A673 (cell line): ENCODE measurements at regions not wholly inside any gene's neighbourhood (a gene's known extent, or its start where the extent isn't known, plus 50 kb on each side); places are given as distances from the start of the nearest gene placed in this dataset.

Source experiments
- BruUV-seq: library from RNA; stranded (reverse); fragments of 400-500 nt; replicated peaks from 2 replicates; lab custom pipeline; 2021; lab: Mats Ljungman, UMichigan
- CTCF ChIA-PET: fragments of 300-600 bp; sonication (Branson Sonifier 250); formaldehyde crosslinking; loops from one replicate; lab custom pipeline; 2022; ENCODE audit warnings: antibody characterized with exemption; lab: Charles Lee
- POLR2A ChIA-PET: fragments of 300-600 bp; sonication (Branson Sonifier 250); formaldehyde crosslinking; loops from one replicate; lab custom pipeline; 2022; ENCODE audit warnings: antibody characterized with exemption; ENCODE audit not compliant: low non-redundant PET; lab: Charles Lee
- DNase-seq: peaks from one replicate; pipeline ENCODE4 v3.0.0-alpha.2; 2015; ENCODE audit warnings: low spot score
- H3K27ac ChIP-seq: fragments of 200-600 bp; sonication (generic); 2 replicates; pipeline ENCODE4 v1.5.1; 2016; ENCODE audit warnings: mixed run types, low read depth, mild to moderate bottlenecking, mixed read lengths, antibody characterized with exemption, low read length; ENCODE audit not compliant: poor library complexity, severe bottlenecking
- H3K27me3 ChIP-seq: fragments of 200-600 bp; sonication (generic); replicated peaks from 2 replicates; pipeline ENCODE4 v1.6.1; 2017; ENCODE audit warnings: mixed run types, low read depth, mild to moderate bottlenecking, mixed read lengths, antibody characterized with exemption, low read length; ENCODE audit not compliant: insufficient read depth, poor library complexity
- H3K36me3 ChIP-seq: fragments of 200-600 bp; sonication (generic); 2 replicates; pipeline ENCODE4 v1.6.1; 2016; ENCODE audit warnings: mixed run types, mild to moderate bottlenecking, mixed read lengths, antibody characterized with exemption, low read length; ENCODE audit not compliant: insufficient read depth, poor library complexity, severe bottlenecking
- H3K4me1 ChIP-seq: fragments of 200-600 bp; sonication (generic); 2 replicates; pipeline ENCODE4 v1.6.1; 2017; ENCODE audit warnings: mixed run types, mild to moderate bottlenecking, mixed read lengths, antibody characterized with exemption, low read length; ENCODE audit not compliant: insufficient read depth, poor library complexity, severe bottlenecking
- H3K4me3 ChIP-seq: fragments of 200-600 bp; sonication (generic); 2 replicates; pipeline ENCODE4 v1.5.1; 2016; ENCODE audit warnings: low read depth, mixed run types, mild to moderate bottlenecking, mixed read lengths, low read length; ENCODE audit not compliant: poor library complexity, severe bottlenecking
- H3K9me3 ChIP-seq: fragments of 200-600 bp; sonication (generic); 2 replicates; pipeline ENCODE4 v1.6.1; 2016; ENCODE audit warnings: mixed run types, low read depth, mild to moderate bottlenecking, mixed read lengths, antibody characterized with exemption, low read length; ENCODE audit not compliant: poor library complexity, severe bottlenecking
- EZH2 ChIP-seq: fragments of 200-600 bp; sonication (generic); IDR thresholded peaks from 2 replicates; pipeline ENCODE4 v1.6.1; 2017; ENCODE audit warnings: borderline replicate concordance, low read depth, mild to moderate bottlenecking, mixed read lengths, antibody characterized with exemption, low read length; ENCODE audit not compliant: poor library complexity, severe bottlenecking
- intact Hi-C: fragments of 100-400 bp; cut with micrococcal nuclease; formaldehyde crosslinking; loops from one replicate; pipeline ENCODE4 v1.10.0; 2022; ENCODE audit not compliant: unreplicated experiment
- TF ChIP-seq, protein P1 (sequence below): fragments of 300-800, 200-600 bp; sonication (generic); conservative IDR thresholded peaks from 2 replicates; pipeline ENCODE4 v1.5.1; 2017; ENCODE audit warnings: low read depth, mild to moderate bottlenecking, antibody characterized with exemption, low read length, moderate library complexity, mixed read lengths

DNA sequence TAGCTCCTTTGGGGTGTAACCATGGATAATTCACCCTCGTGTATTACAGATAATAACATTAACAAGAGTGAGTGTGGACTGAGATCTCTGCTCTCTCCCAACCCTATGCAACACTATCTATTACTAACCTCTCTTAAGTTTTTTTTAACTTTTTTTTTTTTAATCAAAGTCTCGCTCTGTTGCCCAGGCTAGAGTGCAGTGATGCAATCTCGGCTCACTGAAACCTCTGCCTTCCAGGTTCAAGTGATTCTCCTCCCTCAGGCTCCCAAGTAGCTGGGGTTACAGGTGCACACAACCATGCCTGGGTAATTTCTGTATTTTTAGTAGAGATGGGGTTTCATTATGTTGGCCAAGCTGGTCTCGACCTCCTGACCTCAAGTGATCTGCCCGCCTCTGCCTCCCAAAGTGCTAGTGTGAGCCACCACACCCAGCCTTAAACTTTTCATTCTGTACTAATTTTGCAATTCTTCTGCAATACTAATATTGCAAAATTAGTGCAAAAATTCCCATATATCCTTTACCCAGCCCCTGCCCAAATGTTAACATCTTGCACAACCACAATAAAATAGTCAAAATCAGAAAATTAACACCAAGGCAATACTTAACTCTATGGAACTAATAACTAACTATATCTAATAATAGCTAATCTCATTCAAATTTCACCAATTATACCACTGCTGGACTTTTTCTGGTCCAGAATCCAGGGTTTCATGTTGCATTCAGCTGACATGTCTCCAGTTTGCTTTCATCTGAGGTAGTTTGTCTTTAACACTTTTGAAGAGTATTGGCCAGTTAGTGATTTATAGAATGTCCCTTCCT, 66.5 kb upstream of the TCF7L2 start:
- Histone ChIP-seq H3K4me1 (no peaks in the 10 kb centered on the region), H3K9me3 (no peaks in the 10 kb centered on the region), H3K4me3 (no peak overlapping the region), H3K27me3 (no peaks in the 10 kb centered on the region), H3K36me3 (no peaks in the 10 kb centered on the region), H3K27ac (no peak overlapping the region)
- no TSS peak for BruUV-seq
- intact Hi-C loops = no loop called here
- DNase-seq = no peak
- TF ChIP-seq, protein P1, sequence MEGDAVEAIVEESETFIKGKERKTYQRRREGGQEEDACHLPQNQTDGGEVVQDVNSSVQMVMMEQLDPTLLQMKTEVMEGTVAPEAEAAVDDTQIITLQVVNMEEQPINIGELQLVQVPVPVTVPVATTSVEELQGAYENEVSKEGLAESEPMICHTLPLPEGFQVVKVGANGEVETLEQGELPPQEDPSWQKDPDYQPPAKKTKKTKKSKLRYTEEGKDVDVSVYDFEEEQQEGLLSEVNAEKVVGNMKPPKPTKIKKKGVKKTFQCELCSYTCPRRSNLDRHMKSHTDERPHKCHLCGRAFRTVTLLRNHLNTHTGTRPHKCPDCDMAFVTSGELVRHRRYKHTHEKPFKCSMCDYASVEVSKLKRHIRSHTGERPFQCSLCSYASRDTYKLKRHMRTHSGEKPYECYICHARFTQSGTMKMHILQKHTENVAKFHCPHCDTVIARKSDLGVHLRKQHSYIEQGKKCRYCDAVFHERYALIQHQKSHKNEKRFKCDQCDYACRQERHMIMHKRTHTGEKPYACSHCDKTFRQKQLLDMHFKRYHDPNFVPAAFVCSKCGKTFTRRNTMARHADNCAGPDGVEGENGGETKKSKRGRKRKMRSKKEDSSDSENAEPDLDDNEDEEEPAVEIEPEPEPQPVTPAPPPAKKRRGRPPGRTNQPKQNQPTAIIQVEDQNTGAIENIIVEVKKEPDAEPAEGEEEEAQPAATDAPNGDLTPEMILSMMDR = no peak
- TF ChIP-seq EZH2 = no peak
- CTCF ChIA-PET = no interaction called here
- POLR2A ChIA-PET = no interaction called here

DNA sequence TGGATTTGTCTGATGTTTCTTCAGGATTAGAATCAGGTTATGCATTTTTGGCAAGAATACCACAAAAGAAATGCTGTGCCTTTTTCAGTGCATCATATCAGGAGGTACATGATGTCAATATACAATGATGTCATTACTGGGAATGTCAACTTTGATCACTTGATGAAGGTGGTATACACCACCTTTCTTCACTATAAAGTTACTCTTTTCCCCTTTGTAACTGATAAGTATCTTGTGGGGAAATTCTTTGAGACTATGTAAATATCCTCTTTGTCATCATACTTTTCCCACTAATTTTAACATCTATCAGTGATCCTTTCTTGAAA, 65.9 kb upstream of the TCF7L2 start:
- POLR2A ChIA-PET = no interaction called here
- intact Hi-C loops = no loop called here
- H3K27me3 ChIP-seq = no peaks in the 10 kb centered on the region
- no peaks in the 10 kb centered on the region for H3K9me3 ChIP-seq
- no peak overlapping the region for H3K27ac ChIP-seq
- DNase-seq = no peak
- CTCF ChIA-PET = no interaction called here
- H3K4me1 ChIP-seq = no peaks in the 10 kb centered on the region
- TF ChIP-seq EZH2 = no peak
- TF ChIP-seq, protein P1 = no peak
- no TSS peak for BruUV-seq
- no peak overlapping the region for H3K4me3 ChIP-seq
- no peaks in the 10 kb centered on the region for H3K36me3 ChIP-seq

DNA sequence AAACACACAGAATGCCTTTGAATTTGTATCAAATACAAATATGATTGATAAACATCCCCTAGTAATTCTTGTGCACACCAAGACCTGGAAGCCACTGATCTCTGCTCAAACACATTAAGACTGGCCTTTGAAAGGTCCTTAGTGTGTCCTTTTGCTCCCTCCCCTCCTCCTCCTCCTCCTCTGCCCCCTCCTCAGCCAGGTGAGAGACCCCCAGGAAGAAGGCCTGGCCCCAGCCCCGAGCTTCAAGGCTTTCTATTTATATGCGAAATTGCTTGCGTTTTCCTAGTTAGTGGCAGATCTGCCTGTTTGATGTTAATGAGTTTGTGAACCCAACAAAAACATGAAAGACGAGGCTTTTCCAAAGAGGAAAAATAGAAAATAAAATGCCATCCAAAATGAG, 63.6 kb upstream of the TCF7L2 start:
- Histone ChIP-seq H3K9me3 (no peaks in the 10 kb centered on the region), H3K27me3 (no peaks in the 10 kb centered on the region), H3K27ac (no peak overlapping the region), H3K4me1 (no peaks in the 10 kb centered on the region), H3K4me3 (no peak overlapping the region), H3K36me3 (no peaks in the 10 kb centered on the region)
- no peak for DNase-seq
- intact Hi-C loops = no loop called here
- POLR2A ChIA-PET = no interaction called here
- no TSS peak for BruUV-seq
- CTCF ChIA-PET = no interaction called here
- TF ChIP-seq EZH2 = no peak
- TF ChIP-seq, protein P1 = no peak
